ENCODE measurements at regions not wholly inside any gene's neighbourhood (a gene's known extent, or its start where the extent isn't known, plus 50 kb on each side); places are given as distances from the start of the nearest gene placed in this dataset.

GRCh38 chr7:130896898-130897514 is 163.0 kb upstream of the KLF14 start:
- no peak for FAIRE-seq
- Histone ChIP-seq H3K4me2 (ENCODE audit: control insufficient read depth, extremely low read depth, insufficient read depth, low read depth, low read length) (peak overlapping the region; percentile 30), H3K27me3 (ENCODE audit: control insufficient read depth, extremely low read depth, insufficient read depth, low read length) (no peaks in the 10 kb centered on the region), H3K27ac (ENCODE audit: control insufficient read depth, insufficient read depth, low read length) (peak overlapping the region; percentile 47), H3K4me1 (ENCODE audit: control insufficient read depth, extremely low read depth, insufficient read depth, low read length) (peaks cover 94% of the 10 kb centered on the region), H3K9me3 (ENCODE audit: control insufficient read depth, low read depth, low read length) (no peaks in the 10 kb centered on the region), H2AFZ (ENCODE audit: control insufficient read depth, low read length) (no peak overlapping the region), H3K79me2 (ENCODE audit: control insufficient read depth, insufficient read depth, low read length) (peaks cover 96% of the 10 kb centered on the region), H3K9me1 (ENCODE audit: control insufficient read depth, extremely low read depth, insufficient read depth, low read length) (peaks cover 7% of the 10 kb centered on the region), H4K20me1 (ENCODE audit: control insufficient read depth, extremely low read depth, insufficient read depth, low read length) (peaks cover 74% of the 10 kb centered on the region), H3K36me3 (ENCODE audit: control insufficient read depth in 2 of 2, extremely low read depth in 1 of 2, insufficient read depth in 2 of 2, low read length in 2 of 2) (peaks cover 49 to 74% of the 10 kb centered on the region in 2 experiments), H3K4me3 (ENCODE audit: control insufficient read depth in 2 of 3, extremely low read depth in 1 of 3, insufficient read depth in 2 of 3, low read depth in 1 of 3, low read length in 3 of 3) (no peak overlapping the region), H3K9ac (ENCODE audit: control insufficient read depth, extremely low read depth, insufficient read depth, low read length) (peak overlapping the region; percentile 6)
- peak; percentile 75 to 84 (median 81) for TF ChIP-seq CTCF (optimal IDR thresholded peaks at IDR 0.05 in 1 of 3, IDR thresholded peaks at IDR 0.05 in 1 of 3, conservative IDR thresholded peaks at IDR 0.05 in 1 of 3; ENCODE audit: extremely low read depth in 1 of 3, insufficient read depth in 2 of 3, low read length in 3 of 3)
- no peak for TF ChIP-seq EZH2 (IDR thresholded peaks at IDR 0.05; ENCODE audit: low read length)
- no peak for DNase-seq (ENCODE audit: low read depth, low spot score)
- dilution Hi-C loops (cut with MboI; ENCODE audit: extremely low pct_ligation_motif_present, low sequenced_read_pairs), result no loop called here

DNA sequence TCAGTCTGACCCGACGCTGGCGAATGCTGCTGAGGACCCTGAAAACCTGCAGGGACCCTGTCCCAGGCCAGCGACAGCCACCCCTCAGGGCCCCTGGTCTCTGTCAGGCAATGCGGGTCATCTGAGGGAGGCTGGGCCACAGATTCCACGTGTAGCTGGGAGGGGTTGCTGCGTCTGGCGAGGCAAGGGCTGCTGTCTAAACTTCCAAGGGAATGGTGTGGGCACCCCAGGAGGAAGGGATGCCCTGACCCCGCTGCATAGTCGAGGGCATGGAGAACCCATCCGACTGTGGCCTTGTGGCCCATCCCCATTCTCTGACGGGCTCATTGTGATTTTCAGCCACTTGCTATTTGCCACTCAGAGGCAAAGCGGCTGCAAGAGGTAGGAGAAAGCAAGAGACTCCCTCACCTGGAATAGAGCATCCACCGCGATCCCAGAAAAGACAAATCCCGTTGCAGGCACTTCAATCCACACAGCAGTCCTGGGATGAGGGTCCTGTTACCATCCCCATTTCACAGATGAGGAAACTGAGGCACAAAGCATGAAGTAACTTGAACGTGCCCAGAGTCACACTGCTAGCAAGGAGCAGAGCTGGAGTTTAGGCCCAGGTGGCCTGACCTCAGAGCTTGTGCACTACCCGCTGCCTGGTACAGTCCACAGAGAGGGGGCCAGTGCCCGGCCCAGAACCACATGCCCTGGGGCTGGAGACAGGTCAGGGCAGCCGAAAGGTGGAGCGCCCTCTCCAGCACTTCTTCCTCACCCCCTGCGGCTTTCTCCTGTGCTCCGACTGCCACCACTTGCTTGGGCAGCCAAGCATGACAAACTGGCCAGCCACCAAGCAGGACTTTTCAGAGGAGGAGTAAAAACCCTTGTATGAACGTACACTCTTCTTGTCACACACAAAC is 163.8 kb upstream of the KLF14 start:
- TF ChIP-seq EZH2 (IDR thresholded peaks at IDR 0.05; ENCODE audit: low read length) (no peak), CTCF (optimal IDR thresholded peaks at IDR 0.05 in 1 of 3, IDR thresholded peaks at IDR 0.05 in 1 of 3, conservative IDR thresholded peaks at IDR 0.05 in 1 of 3; ENCODE audit: extremely low read depth in 1 of 3, insufficient read depth in 2 of 3, low read length in 3 of 3) (no peak)
- peaks cover 99% of the 10 kb centered on the region for H3K79me2 ChIP-seq (ENCODE audit: control insufficient read depth, insufficient read depth, low read length)
- FAIRE-seq, result no peak
- H3K27ac ChIP-seq (ENCODE audit: control insufficient read depth, insufficient read depth, low read length), result no peak overlapping the region
- H3K4me3 ChIP-seq (ENCODE audit: control insufficient read depth in 2 of 3, extremely low read depth in 1 of 3, insufficient read depth in 2 of 3, low read depth in 1 of 3, low read length in 3 of 3), result no peak overlapping the region
- peaks cover 78% of the 10 kb centered on the region for H4K20me1 ChIP-seq (ENCODE audit: control insufficient read depth, extremely low read depth, insufficient read depth, low read length)
- H3K4me2 ChIP-seq (ENCODE audit: control insufficient read depth, extremely low read depth, insufficient read depth, low read depth, low read length), result peak overlapping the region; percentile 30
- H2AFZ ChIP-seq (ENCODE audit: control insufficient read depth, low read length), result no peak overlapping the region
- H3K9ac ChIP-seq (ENCODE audit: control insufficient read depth, extremely low read depth, insufficient read depth, low read length), result peak overlapping the region; percentile 6
- H3K4me1 ChIP-seq (ENCODE audit: control insufficient read depth, extremely low read depth, insufficient read depth, low read length), result peaks cover 97% of the 10 kb centered on the region
- no peak for DNase-seq (ENCODE audit: low read depth, low spot score)
- H3K9me1 ChIP-seq (ENCODE audit: control insufficient read depth, extremely low read depth, insufficient read depth, low read length), result peaks cover 10% of the 10 kb centered on the region
- no peaks in the 10 kb centered on the region for H3K9me3 ChIP-seq (ENCODE audit: control insufficient read depth, low read depth, low read length)
- dilution Hi-C loops (cut with MboI; ENCODE audit: extremely low pct_ligation_motif_present, low sequenced_read_pairs), result no loop called here
- H3K36me3 ChIP-seq (ENCODE audit: control insufficient read depth in 2 of 2, extremely low read depth in 1 of 2, insufficient read depth in 2 of 2, low read length in 2 of 2), result peaks cover 50 to 80% of the 10 kb centered on the region in 2 experiments
- no peaks in the 10 kb centered on the region for H3K27me3 ChIP-seq (ENCODE audit: control insufficient read depth, extremely low read depth, insufficient read depth, low read length)

Data from keratinocyte (primary cell).